Keratinocyte (primary cell): ENCODE measurements at regions not wholly inside any gene's neighbourhood (a gene's known extent, or its start where the extent isn't known, plus 50 kb on each side); places are given as distances from the start of the nearest gene placed in this dataset.

ENCODE experiments used
- EZH2 ChIP-seq: IDR thresholded peaks from one replicate; pipeline ENCODE4 v1.6.1; 2012; ENCODE audit warnings: inconsistent platforms, mild to moderate bottlenecking, low read length, moderate library complexity
- TF ChIP-seq, protein P1 (sequence below), 3 experiments: IDR thresholded peaks in 1 of 3; conservative IDR thresholded peaks in 1 of 3; optimal IDR thresholded peaks in 1 of 3; 2 replicates in 2 of 3; 3 replicates in 1 of 3; pipeline versions ENCODE3 to v1.5.1; 2011; ENCODE audit warnings: low read length in 3 of 3, mild to moderate bottlenecking in 3 of 3, moderate library complexity in 2 of 3, control low read depth in 1 of 3, inconsistent platforms in 1 of 3; ENCODE audit not compliant: insufficient read depth in 2 of 3; ENCODE audit errors: extremely low read depth in 1 of 3

DNA sequence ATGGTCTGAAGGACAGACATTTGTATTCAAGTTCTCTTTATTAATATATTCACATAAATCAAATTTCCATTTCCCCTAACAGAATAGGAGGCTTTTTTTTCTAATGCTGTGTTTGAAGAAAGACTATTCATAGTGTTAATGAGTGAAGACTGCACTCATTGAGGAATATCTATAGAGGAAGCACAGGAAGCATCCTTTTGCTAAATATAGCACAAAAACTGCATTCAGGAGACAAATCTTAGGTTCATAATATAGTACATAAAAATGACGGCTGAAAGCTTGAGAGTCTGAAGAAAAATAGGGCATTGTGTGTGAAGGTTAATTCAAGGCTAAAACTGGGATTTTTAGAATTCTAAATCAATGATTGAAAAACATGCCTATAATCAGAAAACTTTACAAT lies 50.4 kb upstream of the ANKRD50 start:
- TF ChIP-seq, protein P1, sequence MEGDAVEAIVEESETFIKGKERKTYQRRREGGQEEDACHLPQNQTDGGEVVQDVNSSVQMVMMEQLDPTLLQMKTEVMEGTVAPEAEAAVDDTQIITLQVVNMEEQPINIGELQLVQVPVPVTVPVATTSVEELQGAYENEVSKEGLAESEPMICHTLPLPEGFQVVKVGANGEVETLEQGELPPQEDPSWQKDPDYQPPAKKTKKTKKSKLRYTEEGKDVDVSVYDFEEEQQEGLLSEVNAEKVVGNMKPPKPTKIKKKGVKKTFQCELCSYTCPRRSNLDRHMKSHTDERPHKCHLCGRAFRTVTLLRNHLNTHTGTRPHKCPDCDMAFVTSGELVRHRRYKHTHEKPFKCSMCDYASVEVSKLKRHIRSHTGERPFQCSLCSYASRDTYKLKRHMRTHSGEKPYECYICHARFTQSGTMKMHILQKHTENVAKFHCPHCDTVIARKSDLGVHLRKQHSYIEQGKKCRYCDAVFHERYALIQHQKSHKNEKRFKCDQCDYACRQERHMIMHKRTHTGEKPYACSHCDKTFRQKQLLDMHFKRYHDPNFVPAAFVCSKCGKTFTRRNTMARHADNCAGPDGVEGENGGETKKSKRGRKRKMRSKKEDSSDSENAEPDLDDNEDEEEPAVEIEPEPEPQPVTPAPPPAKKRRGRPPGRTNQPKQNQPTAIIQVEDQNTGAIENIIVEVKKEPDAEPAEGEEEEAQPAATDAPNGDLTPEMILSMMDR (optimal IDR thresholded peaks at IDR 0.05 in 1 of 3, IDR thresholded peaks at IDR 0.05 in 1 of 3, conservative IDR thresholded peaks at IDR 0.05 in 1 of 3; ENCODE audit: extremely low read depth in 1 of 3, insufficient read depth in 2 of 3, low read length in 3 of 3) = no peak
- no peak for TF ChIP-seq EZH2
